Activated B cell treated with CpG ODN at 0.5 μM for 24 hours (primary cell): ENCODE measurements at regions not wholly inside any gene's neighbourhood (a gene's known extent, or its start where the extent isn't known, plus 50 kb on each side); places are given as distances from the start of the nearest gene placed in this dataset.
"Not testable (repeated sequence)": the region's sequence is repeated elsewhere in the genome, so short reads cannot be mapped to it uniquely, and the experiment has no call there.

ENCODE experiments used
- ATAC-seq: fragments of 200-7000 bp; cut with Tn5 transposase; one replicate; pipeline ENCODE4 v1.10.0; 2021; ENCODE audit warnings: low read depth, mild to moderate bottlenecking, moderate library complexity
- CTCF ChIA-PET: fragments of 350-600 bp; sonication (Branson Sonifier 250); formaldehyde crosslinking; loops from one replicate; lab custom pipeline; 2021; ENCODE audit warnings: antibody characterized with exemption; lab: Charles Lee
- POLR2A ChIA-PET: fragments of 350-600 bp; sonication (Branson Sonifier 250); formaldehyde crosslinking; loops from one replicate; lab custom pipeline; 2021; ENCODE audit warnings: antibody characterized with exemption; lab: Charles Lee
- DNase-seq: peaks from one replicate; pipeline ENCODE4 v3.0.0; 2022
- H3K27ac Mint-ChIP-seq: one replicate; pipeline ENCODE4 v1.8.0; 2020; ENCODE audit warnings: mixed read lengths
- H3K27me3 Mint-ChIP-seq: one replicate; pipeline ENCODE4 v1.8.0; 2021; ENCODE audit warnings: mixed read lengths
- H3K36me3 Mint-ChIP-seq: one replicate; pipeline ENCODE4 v1.8.0; 2021; ENCODE audit warnings: low read depth, mixed read lengths
- H3K4me1 Mint-ChIP-seq: one replicate; pipeline ENCODE4 v1.8.0; 2021; ENCODE audit warnings: mixed read lengths
- H3K4me3 Mint-ChIP-seq: one replicate; pipeline ENCODE4 v1.8.0; 2020; ENCODE audit warnings: mild to moderate bottlenecking, mixed read lengths
- H3K9me3 Mint-ChIP-seq: one replicate; pipeline ENCODE4 v1.8.0; 2020; ENCODE audit warnings: mixed read lengths
- CTCF ChIP-seq: fragments of 200-600 bp; IDR thresholded peaks from one replicate; pipeline ENCODE4 v1.8.0; 2022; ENCODE audit warnings: antibody characterized with exemption, mild to moderate bottlenecking
- intact Hi-C: fragments of 100-400 bp; cut with micrococcal nuclease; formaldehyde crosslinking; loops from one replicate; pipeline ENCODE4 v1.15.1; 2024

- ChIA-PET CTCF (no interaction called here), POLR2A (no interaction called here)
- no peak overlapping the region for H3K27ac Mint-ChIP-seq
- H3K9me3 Mint-ChIP-seq: no peaks in the 10 kb centered on the region
- DNase-seq (no peak), ATAC-seq (no peak)
- intact Hi-C loops: no loop called here
- no peaks in the 10 kb centered on the region for H3K4me1 Mint-ChIP-seq
- H3K36me3 Mint-ChIP-seq: no peaks in the 10 kb centered on the region
- no peak overlapping the region for H3K4me3 Mint-ChIP-seq
- peaks cover 8% of the 10 kb centered on the region for H3K27me3 Mint-ChIP-seq
- no peak for TF ChIP-seq CTCF
Observed at GRCh38 chr10:61211468-61211867, 241.7 kb downstream of the TMEM26 start.

- ChIA-PET POLR2A (no interaction called here), CTCF (interaction anchor here (1.1 kb wide), 1 partner anchor 56 kb away, joined by 4 read pairs; no protein-coding TSS in a partner anchor)
- H3K4me1 Mint-ChIP-seq: no peaks in the 10 kb centered on the region
- H3K4me3 Mint-ChIP-seq: no peak overlapping the region
- intact Hi-C loops: no loop called here
- ATAC-seq (no peak), DNase-seq (no peak)
- peaks cover 6% of the 10 kb centered on the region for H3K27me3 Mint-ChIP-seq
- H3K36me3 Mint-ChIP-seq: no peaks in the 10 kb centered on the region
- H3K27ac Mint-ChIP-seq: no peak overlapping the region
- H3K9me3 Mint-ChIP-seq: peaks cover 4% of the 10 kb centered on the region
- no peak for TF ChIP-seq CTCF
Observed at GRCh38 chr10:61197057-61197456, 253.1 kb upstream of the RHOBTB1 start.

GRCh38 chr10:61195211-61195610 lies 251.2 kb upstream of the RHOBTB1 start:
- ChIA-PET POLR2A (no interaction called here), CTCF (no interaction called here)
- peaks cover 4% of the 10 kb centered on the region for H3K9me3 Mint-ChIP-seq
- no peak overlapping the region for H3K4me3 Mint-ChIP-seq
- H3K27ac Mint-ChIP-seq: no peak overlapping the region
- no peaks in the 10 kb centered on the region for H3K36me3 Mint-ChIP-seq
- no peaks in the 10 kb centered on the region for H3K4me1 Mint-ChIP-seq
- intact Hi-C loops: no loop called here
- H3K27me3 Mint-ChIP-seq: peaks cover 9% of the 10 kb centered on the region
- ATAC-seq: no peak
- no peak for DNase-seq
- TF ChIP-seq CTCF: no peak

- H3K4me1 Mint-ChIP-seq, H3K36me3 Mint-ChIP-seq, CTCF ChIA-PET, ATAC-seq, intact Hi-C loops, DNase-seq, H3K9me3 Mint-ChIP-seq, H3K27ac Mint-ChIP-seq, H3K27me3 Mint-ChIP-seq, POLR2A ChIA-PET, H3K4me3 Mint-ChIP-seq: not testable (repeated sequence)
Observed at GRCh38 chr10:61192589-61192988, 248.6 kb upstream of the RHOBTB1 start.

GRCh38 chr10:61192042-61192441 lies 248.1 kb upstream of the RHOBTB1 start:
- Mint-ChIP-seq H3K36me3 (no peaks in the 10 kb centered on the region), H3K4me1 (no peaks in the 10 kb centered on the region), H3K4me3 (no peak overlapping the region), H3K27me3 (peaks cover 7% of the 10 kb centered on the region), H3K9me3 (peaks cover 4% of the 10 kb centered on the region), H3K27ac (no peak overlapping the region)
- intact Hi-C loops: no loop called here
- ChIA-PET CTCF (no interaction called here), POLR2A (no interaction called here)
- no peak for TF ChIP-seq CTCF
- no peak for DNase-seq
- ATAC-seq: no peak

GRCh38 chr10:61189912-61190311 lies 245.9 kb upstream of the RHOBTB1 start:
- peaks cover 3% of the 10 kb centered on the region for H3K27me3 Mint-ChIP-seq
- no peak for TF ChIP-seq CTCF

More at GRCh38 chr10:61189912-61190311, 245.9 kb upstream of the RHOBTB1 start:
- DNase-seq (no peak), ATAC-seq (no peak)
- no peak overlapping the region for H3K4me3 Mint-ChIP-seq
- H3K9me3 Mint-ChIP-seq: peaks cover 4% of the 10 kb centered on the region
- intact Hi-C loops: loop anchor here (1.0 kb wide), 2 partner anchors 49 to 374 kb away; no protein-coding TSS in a partner anchor
- ChIA-PET POLR2A (no interaction called here), CTCF (interaction anchor here (1.6 kb wide), 1 partner anchor 49 kb away, joined by 10 read pairs; no protein-coding TSS in a partner anchor)
- H3K36me3 Mint-ChIP-seq: no peaks in the 10 kb centered on the region
- no peak overlapping the region for H3K27ac Mint-ChIP-seq
- H3K4me1 Mint-ChIP-seq: no peaks in the 10 kb centered on the region
